Mammary epithelial cell (primary cell): ENCODE measurements at regions not wholly inside any gene's neighbourhood (a gene's known extent, or its start where the extent isn't known, plus 50 kb on each side); places are given as distances from the start of the nearest gene placed in this dataset.

Experiments used
- CTCF ChIP-seq, 2 donors: IDR thresholded peaks in 1 of 2; conservative IDR thresholded peaks in 1 of 2; 2 replicates each; pipeline ENCODE4 v1.5.1; 2011 to 2012; ENCODE audit warnings: inconsistent platforms in 2 of 2, low read length in 2 of 2, mild to moderate bottlenecking in 2 of 2, control low read depth in 1 of 2, low read depth in 1 of 2; ENCODE audit not compliant: insufficient read depth in 1 of 2; ENCODE audit errors: extremely low read depth in 1 of 2
- EZH2 ChIP-seq: IDR thresholded peaks from 2 replicates; pipeline ENCODE4 v1.6.1; 2012; ENCODE audit warnings: low read length, inconsistent platforms, borderline replicate concordance

- no peak for TF ChIP-seq CTCF (conservative IDR thresholded peaks at IDR 0.05 in 1 of 2, IDR thresholded peaks at IDR 0.05 in 1 of 2; ENCODE audit: extremely low read depth in 1 of 2, insufficient read depth in 1 of 2, low read depth in 1 of 2, low read length in 2 of 2)
- no peak for TF ChIP-seq EZH2
Measured at GRCh38 chr6:14674458-14674857, 556.9 kb downstream of the CD83 start.
